ENCODE measurements at regions not wholly inside any gene's neighbourhood (a gene's known extent, or its start where the extent isn't known, plus 50 kb on each side); places are given as distances from the start of the nearest gene placed in this dataset.

DNA sequence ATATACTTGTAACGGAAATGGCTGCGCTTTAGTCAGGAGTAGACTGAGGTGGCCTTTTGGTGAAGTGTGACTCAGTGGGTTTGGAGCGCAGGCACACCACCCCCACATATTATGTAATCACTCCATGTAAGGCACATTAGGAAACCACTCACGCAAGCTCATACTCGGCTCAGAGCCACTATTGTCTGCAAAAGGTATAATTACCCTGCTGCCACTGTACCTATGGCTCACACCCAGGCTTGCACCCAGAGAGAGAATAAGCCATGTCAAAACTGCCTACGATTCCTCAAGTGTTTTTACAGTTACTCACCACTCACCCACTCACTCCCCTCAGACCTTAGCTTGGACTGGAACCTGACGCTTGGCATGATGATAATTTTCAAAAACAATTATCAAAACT, 611.9 kb upstream of the CCDC54 start (continued):
- no peak for TF ChIP-seq JUND (IDR thresholded peaks at IDR 0.05)
- no peak for TF ChIP-seq NFIC (IDR thresholded peaks at IDR 0.05; ENCODE audit: borderline replicate concordance)

DNA sequence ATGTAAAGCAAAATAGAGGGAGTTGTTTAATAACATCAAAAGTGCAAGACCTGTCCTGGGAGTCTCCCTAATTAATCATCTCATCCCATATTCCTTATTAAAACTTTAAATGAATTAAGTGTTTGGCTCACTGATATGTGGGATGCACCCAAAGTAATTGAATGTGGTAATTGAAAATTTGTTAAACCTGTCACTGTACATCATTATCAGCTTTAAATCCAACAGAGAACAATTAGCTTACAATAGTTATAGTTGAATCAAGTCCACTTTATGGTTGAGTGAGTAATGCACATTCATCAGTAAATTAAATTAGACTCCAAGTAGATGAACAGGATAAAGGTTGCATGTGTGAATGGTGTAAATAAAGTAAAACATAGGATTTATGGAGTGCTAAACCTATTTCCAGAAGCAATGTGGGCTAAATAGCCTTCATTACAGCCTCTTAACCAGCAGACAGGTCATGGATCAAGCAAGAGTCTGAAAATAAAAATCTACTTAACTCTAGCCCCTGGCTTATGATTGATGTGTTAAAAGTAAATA, 608.2 kb upstream of the CCDC54 start:
- Histone ChIP-seq H3K9me2 (no peaks in the 10 kb centered on the region), H3K4me1 (ENCODE audit: control insufficient read depth in 1 of 2, insufficient read depth in 2 of 2, low read depth in 1 of 2, low read length in 1 of 2) (peaks cover 0 to 4% of the 10 kb centered on the region in 2 experiments; a peak in 3 of 4 replicates), H3K79me2 (ENCODE audit: insufficient read depth) (no peaks in the 10 kb centered on the region), H3K4me2 (no peak overlapping the region), H3K4me3 (ENCODE audit: low read depth in 2 of 2, low read length in 1 of 2) (no peak overlapping the region), H3F3A (replicated peaks; ENCODE audit: insufficient read depth) (no peaks in the 10 kb centered on the region), H3K9me3 (no peaks in the 10 kb centered on the region), H3K27me3 (ENCODE audit: insufficient read depth) (no peaks in the 10 kb centered on the region), H2AFZ (ENCODE audit: low read depth) (no peak overlapping the region), H4K20me1 (ENCODE audit: insufficient read depth) (no peaks in the 10 kb centered on the region), H3K27ac (ENCODE audit: low read depth in 2 of 2, low read length in 1 of 2) (no peak overlapping the region), H3K9ac (no peak overlapping the region), H3K36me3 (replicated peaks in 1 of 2; ENCODE audit: control insufficient read depth in 1 of 2, insufficient read depth in 2 of 2, low read length in 1 of 2) (no peaks in the 10 kb centered on the region)
- ChIA-PET CTCF (no interaction called here), POLR2A (no interaction called here)
- no peak for TF ChIP-seq ELF1 (IDR thresholded peaks at IDR 0.05)
- no peak for TF ChIP-seq FOSL2 (IDR thresholded peaks at IDR 0.05; ENCODE audit: borderline replicate concordance, low read depth)
- TF ChIP-seq, protein P1, sequence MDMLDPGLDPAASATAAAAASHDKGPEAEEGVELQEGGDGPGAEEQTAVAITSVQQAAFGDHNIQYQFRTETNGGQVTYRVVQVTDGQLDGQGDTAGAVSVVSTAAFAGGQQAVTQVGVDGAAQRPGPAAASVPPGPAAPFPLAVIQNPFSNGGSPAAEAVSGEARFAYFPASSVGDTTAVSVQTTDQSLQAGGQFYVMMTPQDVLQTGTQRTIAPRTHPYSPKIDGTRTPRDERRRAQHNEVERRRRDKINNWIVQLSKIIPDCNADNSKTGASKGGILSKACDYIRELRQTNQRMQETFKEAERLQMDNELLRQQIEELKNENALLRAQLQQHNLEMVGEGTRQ (IDR thresholded peaks at IDR 0.05; ENCODE audit: borderline replicate concordance, low read depth, low read length), result no peak
- TF ChIP-seq GABPA (IDR thresholded peaks at IDR 0.05; ENCODE audit: low read depth), result no peak
- TF ChIP-seq JUND (IDR thresholded peaks at IDR 0.05), result no peak
- TF ChIP-seq IRF3 (IDR thresholded peaks at IDR 0.05; ENCODE audit: low read depth, low read length), result no peak
- TF ChIP-seq, protein P2, sequence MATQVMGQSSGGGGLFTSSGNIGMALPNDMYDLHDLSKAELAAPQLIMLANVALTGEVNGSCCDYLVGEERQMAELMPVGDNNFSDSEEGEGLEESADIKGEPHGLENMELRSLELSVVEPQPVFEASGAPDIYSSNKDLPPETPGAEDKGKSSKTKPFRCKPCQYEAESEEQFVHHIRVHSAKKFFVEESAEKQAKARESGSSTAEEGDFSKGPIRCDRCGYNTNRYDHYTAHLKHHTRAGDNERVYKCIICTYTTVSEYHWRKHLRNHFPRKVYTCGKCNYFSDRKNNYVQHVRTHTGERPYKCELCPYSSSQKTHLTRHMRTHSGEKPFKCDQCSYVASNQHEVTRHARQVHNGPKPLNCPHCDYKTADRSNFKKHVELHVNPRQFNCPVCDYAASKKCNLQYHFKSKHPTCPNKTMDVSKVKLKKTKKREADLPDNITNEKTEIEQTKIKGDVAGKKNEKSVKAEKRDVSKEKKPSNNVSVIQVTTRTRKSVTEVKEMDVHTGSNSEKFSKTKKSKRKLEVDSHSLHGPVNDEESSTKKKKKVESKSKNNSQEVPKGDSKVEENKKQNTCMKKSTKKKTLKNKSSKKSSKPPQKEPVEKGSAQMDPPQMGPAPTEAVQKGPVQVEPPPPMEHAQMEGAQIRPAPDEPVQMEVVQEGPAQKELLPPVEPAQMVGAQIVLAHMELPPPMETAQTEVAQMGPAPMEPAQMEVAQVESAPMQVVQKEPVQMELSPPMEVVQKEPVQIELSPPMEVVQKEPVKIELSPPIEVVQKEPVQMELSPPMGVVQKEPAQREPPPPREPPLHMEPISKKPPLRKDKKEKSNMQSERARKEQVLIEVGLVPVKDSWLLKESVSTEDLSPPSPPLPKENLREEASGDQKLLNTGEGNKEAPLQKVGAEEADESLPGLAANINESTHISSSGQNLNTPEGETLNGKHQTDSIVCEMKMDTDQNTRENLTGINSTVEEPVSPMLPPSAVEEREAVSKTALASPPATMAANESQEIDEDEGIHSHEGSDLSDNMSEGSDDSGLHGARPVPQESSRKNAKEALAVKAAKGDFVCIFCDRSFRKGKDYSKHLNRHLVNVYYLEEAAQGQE (IDR thresholded peaks at IDR 0.05; ENCODE audit: low read depth, low read length), result no peak
- no peak for TF ChIP-seq NFIC (IDR thresholded peaks at IDR 0.05; ENCODE audit: borderline replicate concordance)
- no peak for TF ChIP-seq RAD21 (IDR thresholded peaks at IDR 0.05; ENCODE audit: low read length)
- no peak for TF ChIP-seq EZH2phosphoT487 (IDR thresholded peaks at IDR 0.05; ENCODE audit: borderline replicate concordance, low read depth)
- TF ChIP-seq EP300 (IDR thresholded peaks at IDR 0.05; ENCODE audit: borderline replicate concordance in 1 of 2, low read depth in 1 of 2, low read length in 1 of 2), result no peak
- TF ChIP-seq TAF1 (IDR thresholded peaks at IDR 0.05; ENCODE audit: borderline replicate concordance, low read depth, low read length), result no peak
- TF ChIP-seq SIN3A (IDR thresholded peaks at IDR 0.05; ENCODE audit: borderline replicate concordance, low read depth, low read length), result no peak
- TF ChIP-seq YY1 (IDR thresholded peaks at IDR 0.05; ENCODE audit: low read depth), result no peak
- no peak for TF ChIP-seq RXRA (IDR thresholded peaks at IDR 0.05; ENCODE audit: borderline replicate concordance, low read depth)
- TF ChIP-seq SMC3 (IDR thresholded peaks at IDR 0.05; ENCODE audit: low read depth, low read length), result no peak
- TF ChIP-seq, protein P3, sequence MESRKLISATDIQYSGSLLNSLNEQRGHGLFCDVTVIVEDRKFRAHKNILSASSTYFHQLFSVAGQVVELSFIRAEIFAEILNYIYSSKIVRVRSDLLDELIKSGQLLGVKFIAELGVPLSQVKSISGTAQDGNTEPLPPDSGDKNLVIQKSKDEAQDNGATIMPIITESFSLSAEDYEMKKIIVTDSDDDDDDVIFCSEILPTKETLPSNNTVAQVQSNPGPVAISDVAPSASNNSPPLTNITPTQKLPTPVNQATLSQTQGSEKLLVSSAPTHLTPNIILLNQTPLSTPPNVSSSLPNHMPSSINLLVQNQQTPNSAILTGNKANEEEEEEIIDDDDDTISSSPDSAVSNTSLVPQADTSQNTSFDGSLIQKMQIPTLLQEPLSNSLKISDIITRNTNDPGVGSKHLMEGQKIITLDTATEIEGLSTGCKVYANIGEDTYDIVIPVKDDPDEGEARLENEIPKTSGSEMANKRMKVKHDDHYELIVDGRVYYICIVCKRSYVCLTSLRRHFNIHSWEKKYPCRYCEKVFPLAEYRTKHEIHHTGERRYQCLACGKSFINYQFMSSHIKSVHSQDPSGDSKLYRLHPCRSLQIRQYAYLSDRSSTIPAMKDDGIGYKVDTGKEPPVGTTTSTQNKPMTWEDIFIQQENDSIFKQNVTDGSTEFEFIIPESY (IDR thresholded peaks at IDR 0.05; ENCODE audit: borderline replicate concordance, low read depth), result no peak
- no peak for DNase-seq

All from SK-N-SH (cell line).